ENCODE measurements at regions not wholly inside any gene's neighbourhood (a gene's known extent, or its start where the extent isn't known, plus 50 kb on each side); places are given as distances from the start of the nearest gene placed in this dataset.

GRCh38 chr7:46750321-46750865, 829.3 kb upstream of the IGFBP3 start:
- no peak for DNase-seq

- DNase-seq: no peak
Observed at GRCh38 chr7:46747869-46748576, 827.0 kb upstream of the IGFBP3 start.

- DNase-seq: no peak
Observed at GRCh38 chr7:46746695-46747687, 825.9 kb upstream of the IGFBP3 start.

- no peak for DNase-seq
Observed at GRCh38 chr7:46745707-46746090, 824.6 kb upstream of the IGFBP3 start.

GRCh38 chr7:46744957-46745706, 824.1 kb upstream of the IGFBP3 start:
- no peak for DNase-seq

- DNase-seq: no peak
Observed at GRCh38 chr7:46742601-46743000, 821.5 kb upstream of the IGFBP3 start.

- peak; percentile 23 for DNase-seq
Observed at GRCh38 chr7:46741938-46742540, 821.0 kb upstream of the IGFBP3 start.

GRCh38 chr7:46741181-46741580, 820.1 kb upstream of the IGFBP3 start:
- no peak for DNase-seq

GRCh38 chr7:46739518-46740234, 818.6 kb upstream of the IGFBP3 start:
- no peak for DNase-seq

GRCh38 chr7:46738796-46739195, 817.7 kb upstream of the IGFBP3 start:
- DNase-seq: no peak

- no peak for DNase-seq
Observed at GRCh38 chr7:46738165-46738564, 817.1 kb upstream of the IGFBP3 start.

GRCh38 chr7:46725838-46726237, 804.8 kb upstream of the IGFBP3 start:
- no peak for DNase-seq

- no peak for DNase-seq
Observed at GRCh38 chr7:46725136-46725535, 804.1 kb upstream of the IGFBP3 start.

GRCh38 chr7:46723742-46724141, 802.7 kb upstream of the IGFBP3 start:
- no peak for DNase-seq

- no peak for DNase-seq
Observed at GRCh38 chr7:46723003-46723402, 801.9 kb upstream of the IGFBP3 start.

GRCh38 chr7:46720761-46721160, 799.7 kb upstream of the IGFBP3 start:
- no peak for DNase-seq

GRCh38 chr7:46719616-46720015, 798.5 kb upstream of the IGFBP3 start:
- DNase-seq: no peak

- no peak for DNase-seq
Observed at GRCh38 chr7:46716926-46717325, 795.9 kb upstream of the IGFBP3 start.

- DNase-seq: no peak
Observed at GRCh38 chr7:46715579-46715978, 794.5 kb upstream of the IGFBP3 start.

GRCh38 chr7:46714904-46715303, 793.8 kb upstream of the IGFBP3 start:
- DNase-seq: no peak

- no peak for DNase-seq
Observed at GRCh38 chr7:46713868-46714596, 793.0 kb upstream of the IGFBP3 start.
